Esophagus muscularis mucosa (tissue), 4 donors: ENCODE measurements at regions not wholly inside any gene's neighbourhood (a gene's known extent, or its start where the extent isn't known, plus 50 kb on each side); places are given as distances from the start of the nearest gene placed in this dataset.

Source experiments
- DNase-seq: peaks from one replicate; pipeline ENCODE4 v3.0.0-alpha.2; 2017; ENCODE audit errors: extremely low spot score
- H3K27ac ChIP-seq, 4 donors: fragments of 200-600 bp; sonication (generic); replicated peaks in 1 of 4; 1 replicate in 3 of 4; 2 replicates in 1 of 4; pipeline ENCODE4 v1.5.1; 2016 to 2019; ENCODE audit warnings: mild to moderate bottlenecking in 1 of 4
- H3K27me3 ChIP-seq, 4 donors: fragments of 200-600 bp; sonication (generic); one replicate each; pipeline versions ENCODE4 v1.5.1 to v1.6.0; 2016 to 2019
- H3K36me3 ChIP-seq, 4 donors: fragments of 200-600 bp; sonication (generic); one replicate each; pipeline ENCODE4 v1.5.1; 2016 to 2019
- H3K4me1 ChIP-seq, 4 donors: fragments of 200-600 bp; sonication (generic); one replicate each; pipeline ENCODE4 v1.5.1; 2016 to 2019
- H3K4me3 ChIP-seq, 4 donors: fragments of 200-600 bp; sonication (generic); 1 replicate in 2 of 4; 2 replicates in 2 of 4; pipeline ENCODE4 v1.5.1; 2016 to 2019; ENCODE audit warnings: mild to moderate bottlenecking in 4 of 4, moderate library complexity in 1 of 4
- H3K9me3 ChIP-seq, 4 donors: fragments of 200-600 bp; sonication (generic); 1 replicate in 3 of 4; 2 replicates in 1 of 4; pipeline ENCODE4 v1.5.1; 2016 to 2019
- EP300 ChIP-seq: sonication (generic); formaldehyde crosslinking; IDR thresholded peaks from one replicate; pipeline ENCODE4 v1.6.1; 2017; ENCODE audit warnings: antibody characterized with exemption
- POLR2A ChIP-seq: fragments of 450-650 bp; IDR thresholded peaks from one replicate; pipeline ENCODE4 v1.6.1; 2017; ENCODE audit warnings: antibody characterized with exemption, moderate library complexity, mild to moderate bottlenecking, low read depth
- POLR2AphosphoS5 ChIP-seq, 2 donors: sonication (generic); formaldehyde crosslinking; IDR thresholded peaks; one replicate each; pipeline ENCODE4 v1.6.1; 2017; ENCODE audit warnings: antibody characterized with exemption in 2 of 2
- WGBS: methylation state at CpG from one replicate; pipeline ENCODE4 v1.1.5; 2018; 5-methylcytosine and 5-hydroxymethylcytosine counted together
- intact Hi-C: fragments of 100-400 bp; cut with DNase I; formaldehyde crosslinking; loops from one replicate; pipeline ENCODE4 v1.15.1; 2023
- TF ChIP-seq, protein P1 (sequence below), 3 experiments: fragments of 200-600 bp in 2 of 3; fragments of 450-650 bp in 1 of 3; sonication (generic) in 2 of 3; IDR thresholded peaks; one replicate each; pipeline ENCODE4 v1.5.1; 2017 to 2019; ENCODE audit warnings: antibody characterized with exemption in 3 of 3, mild to moderate bottlenecking in 2 of 3, moderate library complexity in 1 of 3

DNA sequence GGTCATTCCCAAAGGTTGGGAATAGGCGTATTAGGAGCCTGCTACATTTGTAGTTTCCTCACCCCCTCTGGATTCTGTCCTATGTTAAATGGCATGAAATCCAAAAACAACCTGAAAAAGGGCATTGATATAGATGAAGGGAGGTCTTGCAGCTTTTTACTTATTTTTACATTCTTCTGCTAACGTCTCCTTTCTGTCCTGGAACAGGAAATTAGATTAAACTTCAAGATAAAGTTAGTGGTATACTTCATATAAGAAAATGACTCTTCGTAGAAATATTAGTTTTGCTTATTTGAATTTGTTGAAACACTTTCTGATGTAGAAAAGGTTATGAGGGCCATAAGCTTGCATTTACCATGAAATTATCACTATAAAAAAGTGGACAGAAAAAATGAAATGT, 694.5 kb downstream of the ADCYAP1 start:
- H3K4me3 ChIP-seq = no peak overlapping the region
- no peak for DNase-seq
- no peak overlapping the region for H3K27ac ChIP-seq
- H3K4me1 ChIP-seq = no peaks in the 10 kb centered on the region
- intact Hi-C loops = no loop called here
- no peaks in the 10 kb centered on the region for H3K36me3 ChIP-seq
- TF ChIP-seq, protein P1, sequence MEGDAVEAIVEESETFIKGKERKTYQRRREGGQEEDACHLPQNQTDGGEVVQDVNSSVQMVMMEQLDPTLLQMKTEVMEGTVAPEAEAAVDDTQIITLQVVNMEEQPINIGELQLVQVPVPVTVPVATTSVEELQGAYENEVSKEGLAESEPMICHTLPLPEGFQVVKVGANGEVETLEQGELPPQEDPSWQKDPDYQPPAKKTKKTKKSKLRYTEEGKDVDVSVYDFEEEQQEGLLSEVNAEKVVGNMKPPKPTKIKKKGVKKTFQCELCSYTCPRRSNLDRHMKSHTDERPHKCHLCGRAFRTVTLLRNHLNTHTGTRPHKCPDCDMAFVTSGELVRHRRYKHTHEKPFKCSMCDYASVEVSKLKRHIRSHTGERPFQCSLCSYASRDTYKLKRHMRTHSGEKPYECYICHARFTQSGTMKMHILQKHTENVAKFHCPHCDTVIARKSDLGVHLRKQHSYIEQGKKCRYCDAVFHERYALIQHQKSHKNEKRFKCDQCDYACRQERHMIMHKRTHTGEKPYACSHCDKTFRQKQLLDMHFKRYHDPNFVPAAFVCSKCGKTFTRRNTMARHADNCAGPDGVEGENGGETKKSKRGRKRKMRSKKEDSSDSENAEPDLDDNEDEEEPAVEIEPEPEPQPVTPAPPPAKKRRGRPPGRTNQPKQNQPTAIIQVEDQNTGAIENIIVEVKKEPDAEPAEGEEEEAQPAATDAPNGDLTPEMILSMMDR (IDR thresholded peaks at IDR 0.05) = no peak
- TF ChIP-seq POLR2A = no peak
- TF ChIP-seq EP300 = no peak
- TF ChIP-seq POLR2AphosphoS5 (IDR thresholded peaks at IDR 0.05) = no peak
- H3K27me3 ChIP-seq = no peaks in the 10 kb centered on the region
- no peaks in the 10 kb centered on the region for H3K9me3 ChIP-seq
- 62% methylated on average over 3 of the region's 3 CpGs for WGBS

DNA sequence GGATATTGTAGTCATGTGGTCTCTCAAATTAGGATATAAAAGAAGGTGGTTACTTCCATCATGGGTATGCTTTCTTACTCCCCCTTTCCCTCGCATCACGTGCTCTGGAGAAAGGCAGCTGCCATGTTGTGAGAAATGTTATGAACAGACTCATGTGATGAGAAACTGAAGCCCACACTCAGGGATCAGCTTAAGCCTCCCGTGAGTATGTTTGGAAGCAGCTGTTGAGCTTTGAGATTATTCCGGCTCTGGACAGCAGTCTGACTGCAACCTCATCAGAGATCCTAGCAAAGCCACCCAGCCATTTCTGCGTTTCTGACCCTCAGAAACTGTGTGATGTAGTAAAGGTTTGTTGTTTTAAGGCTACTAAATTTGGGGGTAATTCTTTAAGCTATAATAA, 700.1 kb downstream of the ADCYAP1 start:
- H3K4me3 ChIP-seq = no peak overlapping the region
- DNase-seq = no peak
- H3K4me1 ChIP-seq = no peaks in the 10 kb centered on the region
- no peaks in the 10 kb centered on the region for H3K9me3 ChIP-seq
- no peaks in the 10 kb centered on the region for H3K36me3 ChIP-seq
- no peaks in the 10 kb centered on the region for H3K27me3 ChIP-seq
- no peak for TF ChIP-seq EP300
- TF ChIP-seq POLR2AphosphoS5 (IDR thresholded peaks at IDR 0.05) = no peak
- TF ChIP-seq, protein P1 (IDR thresholded peaks at IDR 0.05) = no peak
- TF ChIP-seq POLR2A = no peak
- intact Hi-C loops = no loop called here
- no peak overlapping the region for H3K27ac ChIP-seq
- WGBS = 60% methylated on average over 5 of the region's 5 CpGs

- Histone ChIP-seq H3K36me3 (no peaks in the 10 kb centered on the region), H3K27ac (no peak overlapping the region), H3K9me3 (no peaks in the 10 kb centered on the region), H3K4me1 (no peaks in the 10 kb centered on the region), H3K27me3 (no peaks in the 10 kb centered on the region), H3K4me3 (no peak overlapping the region)
- DNase-seq = no peak
- 51% methylated on average over 3 of the region's 3 CpGs for WGBS
- no peak for TF ChIP-seq POLR2A
- TF ChIP-seq POLR2AphosphoS5 (IDR thresholded peaks at IDR 0.05) = no peak
- TF ChIP-seq, protein P1 (IDR thresholded peaks at IDR 0.05) = no peak
- no peak for TF ChIP-seq EP300
- intact Hi-C loops = no loop called here
These were observed 713.7 kb downstream of the ADCYAP1 start for GRCh38 chr18:1618364-1618763.

DNA sequence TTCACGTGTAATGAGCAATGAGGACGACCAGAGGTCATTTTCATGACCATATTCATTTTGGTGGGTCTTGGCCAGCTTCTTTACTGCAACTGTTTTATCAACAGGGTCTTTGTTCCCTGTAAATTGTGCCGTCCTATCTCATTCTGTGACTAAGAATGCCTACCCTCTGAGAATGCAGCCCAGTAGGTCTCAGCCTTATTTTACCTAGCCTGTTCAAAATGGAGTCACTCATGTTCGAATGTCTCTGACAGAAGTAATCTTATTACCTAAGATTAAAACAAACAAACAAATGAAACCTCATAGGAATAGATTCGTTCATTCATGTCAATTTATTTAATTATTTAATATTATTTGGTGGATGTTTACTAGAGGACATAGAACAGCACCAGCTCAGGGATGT, 714.8 kb downstream of the ADCYAP1 start:
- WGBS = 61% methylated on average over 5 of the region's 5 CpGs
- no peaks in the 10 kb centered on the region for H3K4me1 ChIP-seq
- intact Hi-C loops = no loop called here
- H3K27ac ChIP-seq = no peak overlapping the region
- no peaks in the 10 kb centered on the region for H3K27me3 ChIP-seq
- H3K9me3 ChIP-seq = no peaks in the 10 kb centered on the region
- no peak for TF ChIP-seq EP300
- TF ChIP-seq, protein P1 (IDR thresholded peaks at IDR 0.05) = no peak
- TF ChIP-seq POLR2AphosphoS5 (IDR thresholded peaks at IDR 0.05) = no peak
- no peak for TF ChIP-seq POLR2A
- no peak for DNase-seq
- H3K4me3 ChIP-seq = no peak overlapping the region
- no peaks in the 10 kb centered on the region for H3K36me3 ChIP-seq

- DNase-seq = no peak
- TF ChIP-seq POLR2A (no peak), EP300 (no peak), POLR2AphosphoS5 (IDR thresholded peaks at IDR 0.05) (no peak)
- TF ChIP-seq, protein P1 (IDR thresholded peaks at IDR 0.05) = no peak
- WGBS = 71% methylated on average over 2 of the region's 2 CpGs
- Histone ChIP-seq H3K27me3 (no peaks in the 10 kb centered on the region), H3K27ac (no peak overlapping the region), H3K9me3 (peaks cover 0 to 3% (median 0%) of the 10 kb centered on the region in 4 donors), H3K36me3 (no peaks in the 10 kb centered on the region), H3K4me3 (no peak overlapping the region), H3K4me1 (no peaks in the 10 kb centered on the region)
- intact Hi-C loops = no loop called here
These were observed 719.9 kb downstream of the ADCYAP1 start for GRCh38 chr18:1624612-1625011.
